NCI-H446 treated with DMSO at 0.1 percent for 48 hours (cell line): ENCODE measurements at regions not wholly inside any gene's neighbourhood (a gene's known extent, or its start where the extent isn't known, plus 50 kb on each side); places are given as distances from the start of the nearest gene placed in this dataset.

ENCODE experiments used
- DNase-seq: peaks from one replicate; lab custom pipeline; 2025; lab: John Stamatoyannopoulos, UW

DNA sequence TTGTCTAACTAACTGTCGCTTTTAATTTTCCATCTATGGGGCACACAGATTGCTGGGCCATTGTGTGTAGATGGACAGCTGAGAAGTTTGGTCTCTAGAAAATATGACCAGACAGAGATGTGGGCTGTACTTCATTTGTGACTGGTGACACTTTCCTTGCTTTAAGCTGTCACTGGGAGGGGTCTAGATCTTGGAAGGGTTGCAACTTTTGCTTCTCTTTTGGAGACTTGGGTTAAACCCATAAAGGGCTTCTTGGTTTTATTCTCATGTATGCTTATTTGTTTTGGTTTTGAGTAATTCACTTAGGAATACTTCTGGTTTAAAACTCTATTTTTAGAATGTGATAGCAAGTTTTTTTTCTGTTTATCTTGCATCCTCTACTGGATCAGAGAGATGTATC, 80.2 kb downstream of the ETS2 start:
- no peak for DNase-seq

DNA sequence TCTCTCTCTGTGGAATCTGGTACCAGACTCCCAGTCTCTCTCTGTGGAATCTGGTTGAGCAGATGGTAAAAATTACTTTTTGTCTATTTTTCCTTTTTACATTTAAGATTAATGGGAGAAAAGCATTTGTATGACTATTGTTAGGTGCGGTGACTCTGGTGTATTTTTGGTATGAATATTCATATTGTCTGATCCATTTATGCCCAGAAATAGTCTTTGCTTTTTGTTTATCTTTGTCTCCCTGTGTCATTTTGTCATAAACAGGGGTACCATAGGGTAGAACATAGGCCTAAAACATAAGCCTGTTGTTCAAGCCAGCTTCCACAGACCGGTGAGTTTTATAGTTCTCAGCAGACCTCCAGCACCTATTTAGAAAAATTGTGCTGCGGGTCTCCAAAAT, 78.7 kb downstream of the ETS2 start:
- DNase-seq: no peak

DNA sequence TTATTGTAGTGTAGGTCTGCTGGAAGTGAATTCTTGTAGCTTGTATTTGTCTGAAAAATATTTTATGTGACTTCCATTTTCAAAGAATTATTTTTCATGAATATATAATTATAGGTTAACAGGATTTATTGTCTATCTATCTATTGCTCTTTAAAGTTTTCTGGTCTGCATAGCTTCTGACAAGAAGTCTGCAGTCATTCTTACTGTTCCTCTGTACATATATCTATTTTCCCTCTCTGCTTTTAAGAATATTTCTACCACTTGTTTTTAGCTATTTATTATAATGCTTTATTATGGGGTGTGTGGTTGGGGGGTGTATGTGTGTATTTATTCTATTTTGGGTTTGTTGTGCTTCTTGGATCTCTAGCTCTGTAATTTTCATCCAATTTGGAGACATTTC, 77.4 kb downstream of the ETS2 start:
- no peak for DNase-seq

DNA sequence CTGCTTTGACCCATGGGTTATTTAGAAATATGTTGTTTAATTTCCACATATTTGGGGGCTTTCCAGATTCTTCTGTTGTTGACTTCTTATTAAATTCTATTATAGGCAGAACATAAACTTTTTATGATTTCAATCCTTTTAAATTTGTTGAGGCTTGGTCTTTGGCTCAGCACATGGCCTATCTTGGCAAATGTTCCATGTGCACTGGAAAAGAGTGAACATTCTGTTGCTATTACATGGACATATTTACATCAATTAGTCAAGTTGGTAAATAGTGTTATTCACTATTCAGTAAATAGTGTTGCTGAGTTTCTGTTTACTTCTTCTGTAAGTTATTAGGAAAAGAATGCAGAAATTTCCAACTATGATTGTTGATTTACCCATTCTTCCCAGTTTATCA, 75.4 kb downstream of the ETS2 start:
- no peak for DNase-seq

DNA sequence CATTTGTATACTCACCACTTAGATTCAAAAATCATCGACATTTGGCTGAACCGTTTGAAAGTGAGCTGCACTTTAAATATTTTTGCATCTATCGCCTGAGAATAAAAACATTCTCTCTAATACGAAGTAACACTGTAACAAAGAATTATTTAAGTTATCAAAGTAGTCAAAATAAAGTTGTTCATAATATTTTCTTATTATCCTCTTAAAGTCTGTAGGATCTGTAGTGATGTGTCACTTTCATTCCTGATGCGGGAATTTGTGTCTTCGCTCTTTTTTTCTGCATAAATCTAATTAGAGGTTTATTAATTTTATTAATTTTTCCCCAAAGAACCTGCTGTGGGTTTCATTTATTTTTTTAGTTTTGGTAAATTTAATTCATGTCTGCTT, 74.8 kb downstream of the ETS2 start:
- DNase-seq: no peak

GRCh38 chr21:38879912-38880576, 74.3 kb downstream of the ETS2 start:
- DNase-seq: no peak

GRCh38 chr21:38878379-38879179, 72.8 kb downstream of the ETS2 start:
- no peak for DNase-seq

DNA sequence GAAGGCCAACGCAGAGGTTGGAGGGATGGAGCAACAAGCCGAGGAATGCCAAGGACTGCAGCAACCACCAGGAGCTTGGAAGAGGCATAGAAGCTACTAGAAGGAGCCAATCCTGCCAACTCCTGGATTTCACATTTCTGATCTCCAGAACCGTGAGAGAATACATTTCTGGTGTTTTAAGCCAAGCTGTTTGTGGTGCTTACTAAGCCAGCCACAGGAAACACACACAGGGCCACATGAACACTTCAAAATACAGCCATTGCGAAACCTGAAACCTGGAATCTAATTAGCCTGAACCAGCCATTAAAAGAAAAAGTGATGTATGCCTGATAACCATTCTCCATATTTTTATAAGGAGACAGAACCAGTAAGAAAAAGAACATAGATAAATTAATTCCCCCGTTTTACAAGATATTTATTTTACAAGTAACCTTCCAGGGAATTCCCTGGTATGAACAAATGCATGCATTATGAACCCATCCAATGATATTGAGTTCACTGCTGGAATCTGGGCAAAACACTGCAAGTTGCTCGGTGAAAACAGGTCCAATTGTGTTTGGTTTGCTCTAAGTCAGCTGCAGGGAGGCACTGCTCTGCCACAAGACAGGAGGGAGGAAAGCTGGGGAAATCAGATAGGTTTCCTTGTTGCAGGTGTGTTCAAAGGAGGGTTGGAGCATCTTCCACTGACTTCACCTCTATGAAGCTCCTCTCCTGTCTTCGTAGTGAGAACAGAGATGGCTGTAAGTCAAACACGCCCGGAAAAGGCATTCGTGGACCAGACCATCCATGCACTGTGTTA, 70.2 kb downstream of the ETS2 start:
- DNase-seq: no peak
